HepG2 (cell line): ENCODE measurements at regions not wholly inside any gene's neighbourhood (a gene's known extent, or its start where the extent isn't known, plus 50 kb on each side); places are given as distances from the start of the nearest gene placed in this dataset.

ENCODE experiments used
- ATAC-seq: fragments of 200-7000 bp; cut with Tn5 transposase; 3 replicates; pipeline ENCODE4 v1.9.1; 2020; ENCODE audit warnings: mild to moderate bottlenecking, moderate library complexity
- BruUV-seq: library from RNA; stranded (reverse); fragments of 400-500 nt; replicated peaks from 2 replicates; lab custom pipeline; 2021; lab: Mats Ljungman, UMichigan
- CTCF ChIA-PET: fragments of 300-600 bp; formaldehyde crosslinking; extraction: SDS; loops from one replicate; lab custom pipeline; 2021; ENCODE audit warnings: low total read pairs, inconsistent platforms, low intra/inter-chr PET ratio; lab: Yijun Ruan, JAX
- POLR2A ChIA-PET: fragments of 350-600 bp; sonication (Branson Sonifier 250); formaldehyde crosslinking; loops from one replicate; lab custom pipeline; 2020; ENCODE audit warnings: antibody characterized with exemption, inconsistent platforms; lab: Yijun Ruan, JAX
- DNase-seq: peaks from one replicate; pipeline ENCODE4 v3.0.0-alpha.2; 2015; ENCODE audit warnings: low spot score
- FAIRE-seq: peaks from 3 replicates; lab custom pipeline; 2011; peaks lifted over from hg19 to GRCh38; lab: Jason Lieb, UNC
- H2AFZ ChIP-seq: one replicate; pipeline ENCODE4 v1.6.1; 2011; ENCODE audit warnings: low read length, inconsistent platforms
- H3K27ac ChIP-seq: fragments of 300-600 bp; 3 replicates; pipeline ENCODE4 v1.8.0; 2011; ENCODE audit warnings: mixed run types, mild to moderate bottlenecking, mixed read lengths, low read length, inconsistent platforms; ENCODE audit not compliant: insufficient read depth; ENCODE audit errors: extremely low read length
- H3K27me3 ChIP-seq, 2 experiments: fragments of 200-600 bp in 1 of 2; 2 replicates in 1 of 2; 3 replicates in 1 of 2; pipeline versions ENCODE4 v1.6.0 to v1.8.0; 2011; ENCODE audit warnings: low read length in 2 of 2, mild to moderate bottlenecking in 2 of 2, moderate library complexity in 2 of 2, inconsistent platforms in 1 of 2; ENCODE audit not compliant: insufficient read depth in 2 of 2, control insufficient read depth in 1 of 2
- H3K36me3 ChIP-seq, 2 experiments: fragments of 200-600 bp in 1 of 2; replicated peaks in 1 of 2; 2 replicates in 1 of 2; 3 replicates in 1 of 2; pipeline versions ENCODE4 v1.5.1 to v1.8.0; 2011; ENCODE audit warnings: low read length in 2 of 2, inconsistent platforms in 1 of 2; ENCODE audit not compliant: insufficient read depth in 2 of 2, control insufficient read depth in 1 of 2
- H3K4me1 ChIP-seq: 2 replicates; pipeline ENCODE4 v1.5.1; 2012; ENCODE audit warnings: low read length, inconsistent platforms; ENCODE audit not compliant: insufficient read depth
- H3K4me2 ChIP-seq: 2 replicates; pipeline ENCODE4 v1.6.0; 2011; ENCODE audit warnings: low read depth, low read length, inconsistent platforms
- H3K4me3 ChIP-seq, 3 experiments: fragments of 200-600 bp in 1 of 3; sonication (generic), shearing (Covaris generic) in 1 of 3; replicated peaks in 1 of 3; 2 replicates each; pipeline ENCODE4 v1.5.1; 2011 to 2016; ENCODE audit warnings: low read length in 3 of 3, inconsistent platforms in 2 of 3, low read depth in 2 of 3, mild to moderate bottlenecking in 2 of 3, control low read depth in 1 of 3, mixed read lengths in 1 of 3; ENCODE audit not compliant: insufficient read depth in 1 of 3
- H3K79me2 ChIP-seq: one replicate; pipeline ENCODE4 v1.6.1; 2011; ENCODE audit warnings: low read length, inconsistent platforms; ENCODE audit not compliant: insufficient read depth
- H3K9ac ChIP-seq: 2 replicates; pipeline ENCODE4 v1.6.0; 2011; ENCODE audit warnings: mild to moderate bottlenecking, low read depth, low read length, inconsistent platforms; ENCODE audit not compliant: insufficient read depth
- H3K9me3 ChIP-seq: 2 replicates; pipeline ENCODE4 v1.5.1; 2012; ENCODE audit warnings: mild to moderate bottlenecking, low read length
- H4K20me1 ChIP-seq: 2 replicates; pipeline ENCODE4 v1.6.0; 2011; ENCODE audit warnings: inconsistent platforms, mild to moderate bottlenecking, low read length, moderate library complexity; ENCODE audit not compliant: insufficient read depth
- CENPBD1 ChIP-seq: sonication (generic); formaldehyde crosslinking; IDR thresholded peaks from 2 replicates; pipeline ENCODE4 v1.8.0; 2022; ENCODE audit warnings: missing genetic modification reagents, low read depth, mild to moderate bottlenecking, borderline replicate concordance
- JARID2 ChIP-seq: sonication (generic); formaldehyde crosslinking; IDR thresholded peaks from 2 replicates; pipeline ENCODE4 v1.8.1; 2023; ENCODE audit warnings: missing genetic modification reagents, inconsistent platforms; ENCODE audit not compliant: insufficient replicate concordance
- JUNB ChIP-seq: sonication (generic); formaldehyde crosslinking; IDR thresholded peaks from 2 replicates; pipeline ENCODE4 v1.8.0; 2022; ENCODE audit warnings: missing genetic modification reagents, mild to moderate bottlenecking, borderline replicate concordance
- MLLT10 ChIP-seq: sonication (generic); formaldehyde crosslinking; IDR thresholded peaks from 2 replicates; pipeline ENCODE4 v1.4.0; 2020; ENCODE audit warnings: missing genetic modification reagents
- PLSCR1 ChIP-seq: sonication (generic); formaldehyde crosslinking; IDR thresholded peaks from 2 replicates; pipeline ENCODE4 v1.5.0; 2020; ENCODE audit warnings: missing genetic modification reagents, mild to moderate bottlenecking, borderline replicate concordance
- PRMT3 ChIP-seq: sonication (generic); formaldehyde crosslinking; IDR thresholded peaks from 2 replicates; pipeline ENCODE4 v1.8.1; 2022; ENCODE audit warnings: low read depth, mild to moderate bottlenecking, moderate library complexity, missing genetic modification reagents, borderline replicate concordance
- TFDP1 ChIP-seq: IDR thresholded peaks from 2 replicates; pipeline ENCODE4 v1.6.1; 2016; ENCODE audit warnings: missing compliant biosample characterization, missing genetic modification reagents, borderline replicate concordance
- TRIM22 ChIP-seq: fragments of 450-650 bp; IDR thresholded peaks from 2 replicates; pipeline ENCODE4 v1.6.1; 2017
- ZBTB1 ChIP-seq: sonication (generic); formaldehyde crosslinking; IDR thresholded peaks from 2 replicates; pipeline ENCODE4 v1.4.0; 2020; ENCODE audit warnings: missing genetic modification reagents, borderline replicate concordance
- ZNF7 ChIP-seq: IDR thresholded peaks from 2 replicates; pipeline ENCODE4 v1.6.1; 2016; ENCODE audit warnings: missing biosample characterization, missing genetic modification reagents
- ZNF709 ChIP-seq: sonication (generic); formaldehyde crosslinking; IDR thresholded peaks from 2 replicates; pipeline ENCODE4 v1.5.0; 2020; ENCODE audit warnings: mild to moderate bottlenecking, missing genetic modification reagents
- ZNF788 ChIP-seq: sonication (generic); formaldehyde crosslinking; IDR thresholded peaks from 2 replicates; pipeline ENCODE4 v1.5.0; 2020; ENCODE audit warnings: mild to moderate bottlenecking, missing genetic modification reagents, borderline replicate concordance
- WGBS: methylation state at CpG from one replicate; pipeline ENCODE4 v1.1.6; 2017; ENCODE audit warnings: low lambda C conversion rate; 5-methylcytosine and 5-hydroxymethylcytosine counted together
- in situ Hi-C: cut with HindIII; loops from 2 replicates; pipeline ENCODE4 v1.10.0; 2017; ENCODE audit warnings: low pct_unique_long_range_greater_than_20kb; ENCODE audit not compliant: extremely low pct_ligation_motif_present
- intact Hi-C: fragments of 100-400 bp; cut with micrococcal nuclease; formaldehyde crosslinking; loops from one replicate; pipeline ENCODE4 v1.10.0; 2022; ENCODE audit not compliant: unreplicated experiment

- H2AFZ ChIP-seq: no peak overlapping the region
- FAIRE-seq (no peak), DNase-seq (no peak), ATAC-seq (no peak)
- no peak overlapping the region for H3K27ac ChIP-seq
- ChIA-PET CTCF (no interaction called here), POLR2A (no interaction called here)
- H3K4me1 ChIP-seq: no peaks in the 10 kb centered on the region
- intact Hi-C loops (no loop called here), in situ Hi-C loops (no loop called here)
- H3K4me3 ChIP-seq: no peak overlapping the region
- no peaks in the 10 kb centered on the region for H3K79me2 ChIP-seq
- H3K4me2 ChIP-seq: no peak overlapping the region
- peaks cover 96% of the 10 kb centered on the region for H3K9me3 ChIP-seq
- H4K20me1 ChIP-seq: no peaks in the 10 kb centered on the region
- TF ChIP-seq MLLT10 (no peak), JARID2 (CRISPR knock-in tag) (no peak), PRMT3 (CRISPR knock-in tag) (no peak), ZNF7 (CRISPR knock-in tag) (no peak), ZNF709 (CRISPR knock-in tag) (no peak), TRIM22 (no peak), ZBTB1 (CRISPR knock-in tag) (no peak), ZNF788 (no peak), CENPBD1 (CRISPR knock-in tag) (no peak), TFDP1 (no peak), JUNB (CRISPR knock-in tag) (no peak), PLSCR1 (CRISPR knock-in tag) (no peak)
- H3K9ac ChIP-seq: no peak overlapping the region
- no peaks in the 10 kb centered on the region for H3K27me3 ChIP-seq
- 36% methylated on average over 10 of the region's 20 CpGs for WGBS
- no TSS peak for BruUV-seq
- no peaks in the 10 kb centered on the region for H3K36me3 ChIP-seq
These were observed 192.0 kb downstream of the UBE3A start for GRCh38 chr15:25246641-25247406.
